ENCODE measurements at regions not wholly inside any gene's neighbourhood (a gene's known extent, or its start where the extent isn't known, plus 50 kb on each side); places are given as distances from the start of the nearest gene placed in this dataset.

DNA sequence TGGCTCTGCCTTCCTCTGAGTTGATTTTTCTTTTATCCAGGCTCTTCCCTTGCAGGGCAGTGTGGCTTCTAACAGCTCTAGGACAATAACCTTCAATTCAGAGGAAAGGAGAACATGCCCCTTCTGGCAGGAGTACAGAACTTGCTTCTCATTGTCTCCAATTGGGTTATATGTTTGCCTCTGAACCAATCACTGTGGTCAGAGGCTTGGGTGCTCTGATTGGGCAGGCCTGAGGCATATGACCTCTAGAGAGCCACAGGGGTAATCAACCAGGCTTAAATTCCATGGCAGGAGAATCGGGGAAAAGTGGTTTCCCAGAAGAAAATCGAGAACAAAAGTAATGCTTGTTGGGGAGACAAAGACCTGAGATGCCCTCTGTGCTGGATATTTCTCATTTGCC is 240.0 kb downstream of the REEP3 start:
- H3K27me3 ChIP-seq = no peaks in the 10 kb centered on the region
- no peak overlapping the region for H3K4me3 ChIP-seq
- peaks cover 0 to 15% of the 10 kb centered on the region in 2 donors for H3K4me1 ChIP-seq
- H3K9me3 ChIP-seq = no peaks in the 10 kb centered on the region
- no peaks in the 10 kb centered on the region for H3K36me3 ChIP-seq
- no peak for TF ChIP-seq CTCF (IDR thresholded peaks at IDR 0.05)
- H3K27ac ChIP-seq = peak overlapping the region in 1 of 2 donors; percentile 64
- DNase-seq (ENCODE audit: low spot score) = no peak

- Histone ChIP-seq H3K9me3 (no peaks in the 10 kb centered on the region), H3K36me3 (no peaks in the 10 kb centered on the region), H3K4me3 (no peak overlapping the region), H3K27me3 (no peaks in the 10 kb centered on the region), H3K4me1 (peaks cover 0 to 21% of the 10 kb centered on the region in 2 donors), H3K27ac (no peak overlapping the region)
- TF ChIP-seq CTCF (IDR thresholded peaks at IDR 0.05) = no peak
- DNase-seq (ENCODE audit: low spot score) = no peak
These were observed 242.5 kb downstream of the REEP3 start for GRCh38 chr10:63763744-63764143.

DNA sequence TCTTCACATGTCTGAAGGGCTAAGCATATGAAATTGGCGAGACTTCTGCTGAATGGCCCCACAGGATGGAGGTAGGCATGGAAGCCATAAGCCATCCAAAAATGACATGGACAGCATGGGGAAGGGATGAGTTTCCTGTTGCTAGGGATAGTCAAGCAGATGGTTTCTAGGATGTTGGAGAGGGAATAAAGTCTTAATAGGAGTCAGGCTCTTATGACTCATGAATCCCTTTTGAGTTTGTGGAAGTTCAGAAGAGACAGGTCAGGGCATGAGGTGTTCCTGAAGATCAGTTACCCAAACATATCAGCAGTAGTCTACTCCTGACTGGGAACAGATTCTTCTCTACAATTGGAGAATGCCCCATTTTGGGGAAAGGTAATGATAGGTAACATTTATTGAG is 243.9 kb downstream of the REEP3 start:
- H3K27ac ChIP-seq = no peak overlapping the region
- no peaks in the 10 kb centered on the region for H3K9me3 ChIP-seq
- no peak for DNase-seq (ENCODE audit: low spot score)
- TF ChIP-seq CTCF (IDR thresholded peaks at IDR 0.05) = no peak
- no peaks in the 10 kb centered on the region for H3K27me3 ChIP-seq
- H3K4me3 ChIP-seq = no peak overlapping the region
- peaks cover 0 to 14% of the 10 kb centered on the region in 2 donors for H3K4me1 ChIP-seq
- no peaks in the 10 kb centered on the region for H3K36me3 ChIP-seq

- no peaks in the 10 kb centered on the region for H3K36me3 ChIP-seq
- peak overlapping the region in 1 of 2 donors; percentile 31 for H3K27ac ChIP-seq
- DNase-seq (ENCODE audit: low spot score) = no peak
- no peak for TF ChIP-seq CTCF (IDR thresholded peaks at IDR 0.05)
- peaks cover 0 to 6% of the 10 kb centered on the region in 2 donors for H3K4me1 ChIP-seq
- no peaks in the 10 kb centered on the region for H3K9me3 ChIP-seq
- no peaks in the 10 kb centered on the region for H3K27me3 ChIP-seq
- no peak overlapping the region for H3K4me3 ChIP-seq
These were observed 245.5 kb downstream of the REEP3 start for GRCh38 chr10:63766745-63767137.

- DNase-seq (ENCODE audit: low spot score) = no peak
- TF ChIP-seq CTCF (IDR thresholded peaks at IDR 0.05) = peak; percentile 11 to 54
- no peaks in the 10 kb centered on the region for H3K27me3 ChIP-seq
- no peaks in the 10 kb centered on the region for H3K36me3 ChIP-seq
- H3K27ac ChIP-seq = peak overlapping the region in 1 of 2 donors; percentile 43
- H3K4me3 ChIP-seq = no peak overlapping the region
- peaks cover 0 to 6% of the 10 kb centered on the region in 2 donors for H3K4me1 ChIP-seq
- no peaks in the 10 kb centered on the region for H3K9me3 ChIP-seq
These were observed 246.1 kb downstream of the REEP3 start for GRCh38 chr10:63767138-63767801.

DNA sequence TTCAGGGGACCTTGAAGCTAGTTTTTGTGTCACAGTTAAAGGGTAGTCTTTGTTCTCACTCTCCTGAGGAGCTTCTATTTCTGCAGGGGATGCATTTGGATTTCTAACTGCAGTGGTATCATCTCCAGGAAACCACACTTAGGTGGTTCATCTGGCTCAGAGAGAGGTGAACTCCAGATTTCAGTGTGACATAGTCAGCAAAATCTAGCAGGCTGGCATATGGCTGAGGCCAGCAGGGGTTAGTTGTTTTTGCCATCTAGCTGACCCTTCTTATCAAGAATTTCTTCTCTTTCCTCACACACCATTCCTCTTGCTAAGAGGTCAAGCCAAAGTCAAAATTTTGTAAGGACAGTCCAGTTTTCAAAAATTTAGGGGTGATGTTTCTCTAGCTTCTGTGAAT is 248.2 kb downstream of the REEP3 start:
- Histone ChIP-seq H3K4me3 (no peak overlapping the region), H3K27me3 (no peaks in the 10 kb centered on the region), H3K4me1 (peaks cover 0 to 6% of the 10 kb centered on the region in 2 donors), H3K9me3 (no peaks in the 10 kb centered on the region), H3K36me3 (no peaks in the 10 kb centered on the region), H3K27ac (no peak overlapping the region)
- DNase-seq (ENCODE audit: low spot score) = no peak
- no peak for TF ChIP-seq CTCF (IDR thresholded peaks at IDR 0.05)
